Left lung (tissue), 4 donors: ENCODE measurements at regions not wholly inside any gene's neighbourhood (a gene's known extent, or its start where the extent isn't known, plus 50 kb on each side); places are given as distances from the start of the nearest gene placed in this dataset.

Experiments
- ATAC-seq: fragments of 200-7000 bp; cut with Tn5 transposase; one replicate; pipeline ENCODE4 v1.9.1; 2020; ENCODE audit warnings: moderate library complexity
- DNase-seq, 4 donors: peaks; one replicate each; pipeline ENCODE4 v3.0.0-alpha.2; 2013 to 2020
- H3K27ac ChIP-seq, 2 donors: fragments of 200-600 bp; sonication (generic) in 1 of 2; one replicate each; pipeline versions ENCODE4 v1.5.0 to v1.8.0; 2020 to 2021
- H3K27me3 ChIP-seq, 2 donors: fragments of 200-600 bp; sonication (generic) in 1 of 2; one replicate each; pipeline versions ENCODE4 v1.5.0 to v1.8.0; 2020 to 2021
- H3K36me3 ChIP-seq, 2 donors: fragments of 200-600 bp; sonication (generic) in 1 of 2; one replicate each; pipeline versions ENCODE4 v1.5.0 to v1.8.0; 2020 to 2021
- H3K4me1 ChIP-seq, 2 donors: fragments of 200-600 bp; one replicate each; pipeline ENCODE4 v1.8.0; 2021
- H3K4me3 ChIP-seq, 2 donors: fragments of 200-600 bp; sonication (generic) in 1 of 2; one replicate each; pipeline versions ENCODE4 v1.5.0 to v1.8.0; 2020 to 2021; ENCODE audit warnings: mild to moderate bottlenecking in 1 of 2
- H3K9me3 ChIP-seq, 2 donors: fragments of 200-600 bp; sonication (generic) in 1 of 2; one replicate each; pipeline versions ENCODE4 v1.5.0 to v1.8.0; 2020 to 2021
- intact Hi-C, 2 donors: fragments of 100-400 bp; cut with DNase I; formaldehyde crosslinking; loops; one replicate each; pipeline versions ENCODE4 v1.11.2 to v1.14.2; 2022
- TF ChIP-seq, protein P1 (sequence below), 2 donors: fragments of 200-600 bp; sonication (generic) in 1 of 2; IDR thresholded peaks; one replicate each; pipeline versions ENCODE4 v1.5.0 to v1.8.0; 2021; ENCODE audit warnings: antibody characterized with exemption in 2 of 2
- donor health status: DM: no; HTN: yes; CAD: no.
- donor health status: DM: no; HTN: no; CAD: no.

GRCh38 chr20:17023806-17024205, 203.0 kb upstream of the PCSK2 start:
- H3K4me3 ChIP-seq, result no peak overlapping the region
- no peaks in the 10 kb centered on the region for H3K36me3 ChIP-seq
- DNase-seq (peak in 3 of 4 donors; percentile 9 to 79 (median 68)), ATAC-seq (peak; percentile 96)
- no peaks in the 10 kb centered on the region for H3K4me1 ChIP-seq
- TF ChIP-seq, protein P1, sequence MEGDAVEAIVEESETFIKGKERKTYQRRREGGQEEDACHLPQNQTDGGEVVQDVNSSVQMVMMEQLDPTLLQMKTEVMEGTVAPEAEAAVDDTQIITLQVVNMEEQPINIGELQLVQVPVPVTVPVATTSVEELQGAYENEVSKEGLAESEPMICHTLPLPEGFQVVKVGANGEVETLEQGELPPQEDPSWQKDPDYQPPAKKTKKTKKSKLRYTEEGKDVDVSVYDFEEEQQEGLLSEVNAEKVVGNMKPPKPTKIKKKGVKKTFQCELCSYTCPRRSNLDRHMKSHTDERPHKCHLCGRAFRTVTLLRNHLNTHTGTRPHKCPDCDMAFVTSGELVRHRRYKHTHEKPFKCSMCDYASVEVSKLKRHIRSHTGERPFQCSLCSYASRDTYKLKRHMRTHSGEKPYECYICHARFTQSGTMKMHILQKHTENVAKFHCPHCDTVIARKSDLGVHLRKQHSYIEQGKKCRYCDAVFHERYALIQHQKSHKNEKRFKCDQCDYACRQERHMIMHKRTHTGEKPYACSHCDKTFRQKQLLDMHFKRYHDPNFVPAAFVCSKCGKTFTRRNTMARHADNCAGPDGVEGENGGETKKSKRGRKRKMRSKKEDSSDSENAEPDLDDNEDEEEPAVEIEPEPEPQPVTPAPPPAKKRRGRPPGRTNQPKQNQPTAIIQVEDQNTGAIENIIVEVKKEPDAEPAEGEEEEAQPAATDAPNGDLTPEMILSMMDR (IDR thresholded peaks at IDR 0.05), result no peak
- no peaks in the 10 kb centered on the region for H3K27me3 ChIP-seq
- intact Hi-C loops, result no loop called here
- peaks cover 0 to 15% of the 10 kb centered on the region in 2 donors for H3K9me3 ChIP-seq
- H3K27ac ChIP-seq, result no peak overlapping the region

- Histone ChIP-seq H3K27me3 (no peaks in the 10 kb centered on the region), H3K27ac (no peak overlapping the region), H3K4me3 (no peak overlapping the region), H3K9me3 (peaks cover 0 to 15% of the 10 kb centered on the region in 2 donors), H3K36me3 (no peaks in the 10 kb centered on the region), H3K4me1 (no peaks in the 10 kb centered on the region)
- no peak for DNase-seq
- TF ChIP-seq, protein P1 (IDR thresholded peaks at IDR 0.05), result no peak
- ATAC-seq, result peak; percentile 90
- intact Hi-C loops, result no loop called here
Observed at GRCh38 chr20:17024513-17025119, 202.2 kb upstream of the PCSK2 start.

GRCh38 chr20:17026346-17026745, 200.5 kb upstream of the PCSK2 start:
- H3K9me3 ChIP-seq, result peaks cover 0 to 15% of the 10 kb centered on the region in 2 donors
- H3K27me3 ChIP-seq, result no peaks in the 10 kb centered on the region
- H3K36me3 ChIP-seq, result no peaks in the 10 kb centered on the region
- DNase-seq, result no peak
- TF ChIP-seq, protein P1 (IDR thresholded peaks at IDR 0.05), result no peak
- H3K4me1 ChIP-seq, result peaks cover 0 to 3% of the 10 kb centered on the region in 2 donors
- intact Hi-C loops, result no loop called here
- H3K4me3 ChIP-seq, result no peak overlapping the region
- no peak for ATAC-seq
- H3K27ac ChIP-seq, result no peak overlapping the region

- Histone ChIP-seq H3K9me3 (peaks cover 0 to 15% of the 10 kb centered on the region in 2 donors), H3K4me3 (no peak overlapping the region), H3K4me1 (peaks cover 0 to 3% of the 10 kb centered on the region in 2 donors), H3K36me3 (no peaks in the 10 kb centered on the region), H3K27ac (no peak overlapping the region), H3K27me3 (no peaks in the 10 kb centered on the region)
- TF ChIP-seq, protein P1 (IDR thresholded peaks at IDR 0.05), result no peak
- peak; percentile 76 for ATAC-seq
- intact Hi-C loops, result no loop called here
- DNase-seq, result no peak
Observed at GRCh38 chr20:17029698-17030097, 197.1 kb upstream of the PCSK2 start.

DNA sequence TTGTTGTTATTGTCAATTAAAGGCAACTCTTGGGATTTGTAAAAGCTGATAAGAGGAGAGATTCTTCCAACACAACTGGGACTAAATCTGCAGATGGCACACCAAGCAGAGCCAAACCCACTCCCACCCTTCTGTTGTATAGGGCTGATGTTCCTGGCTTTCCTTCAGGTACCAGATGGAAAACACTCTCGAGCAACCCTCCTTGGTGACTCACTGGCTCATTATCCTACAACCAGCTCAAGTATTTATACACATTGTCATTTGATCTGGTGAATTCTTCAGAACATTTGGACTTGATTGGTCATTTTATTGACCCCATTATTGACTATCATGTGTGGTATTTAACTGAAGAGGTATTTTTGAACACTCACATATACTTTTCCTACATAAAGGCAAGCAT, 190.3 kb upstream of the PCSK2 start:
- ATAC-seq (peak; percentile 77), DNase-seq (no peak)
- H3K4me3 ChIP-seq, result no peak overlapping the region
- H3K36me3 ChIP-seq, result no peaks in the 10 kb centered on the region
- no peaks in the 10 kb centered on the region for H3K27me3 ChIP-seq
- peaks cover 0 to 4% of the 10 kb centered on the region in 2 donors for H3K4me1 ChIP-seq
- intact Hi-C loops, result no loop called here
- TF ChIP-seq, protein P1 (IDR thresholded peaks at IDR 0.05), result no peak
- no peaks in the 10 kb centered on the region for H3K9me3 ChIP-seq
- no peak overlapping the region for H3K27ac ChIP-seq
